Activated naive CD8-positive, alpha-beta T cell treated with anti-CD3 and anti-CD28 coated beads, Interleukin-2, amount 10 ng/mL, durations not matched to agents 7 days and 5 days (primary cell): ENCODE measurements at regions not wholly inside any gene's neighbourhood (a gene's known extent, or its start where the extent isn't known, plus 50 kb on each side); places are given as distances from the start of the nearest gene placed in this dataset.

Experiments
- ATAC-seq: fragments of 150-1000 bp; cut with Tn5 transposase; one replicate; pipeline ENCODE4 v1.10.0; 2021; ENCODE audit warnings: low read depth, moderate library complexity
- POLR2A ChIA-PET: fragments of 350-600 bp; sonication (Branson Sonifier 250); formaldehyde crosslinking; loops from one replicate; lab custom pipeline; 2021; ENCODE audit warnings: antibody characterized with exemption; lab: Charles Lee
- DNase-seq: peaks from one replicate; pipeline ENCODE4 v3.0.0; 2021
- H3K27ac Mint-ChIP-seq: one replicate; pipeline ENCODE4 v1.8.0; 2022; ENCODE audit warnings: mild to moderate bottlenecking, mixed read lengths
- H3K27me3 Mint-ChIP-seq: one replicate; pipeline ENCODE4 v1.8.0; 2022; ENCODE audit warnings: mild to moderate bottlenecking, moderate library complexity, mixed read lengths
- H3K36me3 Mint-ChIP-seq: one replicate; pipeline ENCODE4 v1.8.0; 2021; ENCODE audit warnings: mild to moderate bottlenecking, mixed read lengths
- H3K4me1 Mint-ChIP-seq: one replicate; pipeline ENCODE4 v1.8.0; 2021; ENCODE audit warnings: mixed read lengths
- H3K4me3 Mint-ChIP-seq: one replicate; pipeline ENCODE4 v1.8.0; 2022; ENCODE audit warnings: mild to moderate bottlenecking, moderate library complexity, mixed read lengths
- H3K9me3 Mint-ChIP-seq: one replicate; pipeline ENCODE4 v1.8.0; 2021; ENCODE audit warnings: mixed read lengths

DNA sequence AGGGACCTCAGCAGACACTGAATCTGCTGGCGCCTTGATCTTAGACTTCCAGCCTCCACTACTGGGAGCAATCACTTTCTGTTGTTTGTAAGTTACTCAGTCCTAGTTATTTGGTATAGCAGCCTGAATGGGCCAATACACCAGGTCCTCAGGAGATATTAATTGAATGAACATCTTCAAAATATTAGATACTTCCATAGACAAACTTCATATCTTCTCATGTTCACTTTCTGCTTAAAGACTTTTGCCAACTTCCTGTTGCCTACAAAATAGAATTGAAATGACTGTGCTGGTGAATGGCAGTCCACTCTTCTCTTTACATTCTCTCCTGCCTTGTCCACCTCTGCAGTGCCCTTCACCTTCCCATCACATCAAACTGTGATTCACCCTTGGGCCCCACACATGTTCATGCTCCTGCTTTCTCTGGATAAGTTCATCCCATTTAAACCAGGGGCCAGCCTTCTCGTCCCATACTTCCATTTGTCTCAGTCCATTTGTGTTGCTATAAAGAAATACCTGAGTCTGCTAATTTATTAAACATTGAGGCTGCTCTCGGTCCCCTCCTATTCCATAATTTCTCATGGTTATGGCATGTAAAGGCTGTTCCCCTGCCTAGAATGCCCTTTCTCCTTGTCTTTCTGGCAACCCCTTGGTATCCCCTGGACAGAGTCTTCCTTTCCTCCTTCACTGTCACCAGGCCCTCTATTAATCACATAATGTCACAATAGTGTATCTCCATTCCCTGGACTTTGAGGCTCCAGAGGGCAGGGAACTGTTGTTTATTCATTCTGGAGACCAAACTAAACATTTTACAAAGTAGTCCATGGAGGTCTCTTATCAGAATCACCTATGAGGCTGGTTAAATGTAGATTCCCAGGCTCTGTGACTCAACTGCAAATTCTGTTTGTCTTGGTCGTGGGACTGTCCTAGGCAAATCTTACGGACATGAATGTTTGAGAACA is 148.3 kb upstream of the TMEM170B start:
- Mint-ChIP-seq H3K9me3 (peaks cover 3% of the 10 kb centered on the region), H3K4me3 (no peak overlapping the region), H3K4me1 (peaks cover 22% of the 10 kb centered on the region), H3K27ac (no peak overlapping the region), H3K36me3 (peaks cover 12% of the 10 kb centered on the region), H3K27me3 (no peaks in the 10 kb centered on the region)
- POLR2A ChIA-PET: interaction anchor here (0.9 kb wide), 1 partner anchor 7 kb away, joined by 3 read pairs; no protein-coding TSS in a partner anchor
- DNase-seq (no peak), ATAC-seq (no peak)

DNA sequence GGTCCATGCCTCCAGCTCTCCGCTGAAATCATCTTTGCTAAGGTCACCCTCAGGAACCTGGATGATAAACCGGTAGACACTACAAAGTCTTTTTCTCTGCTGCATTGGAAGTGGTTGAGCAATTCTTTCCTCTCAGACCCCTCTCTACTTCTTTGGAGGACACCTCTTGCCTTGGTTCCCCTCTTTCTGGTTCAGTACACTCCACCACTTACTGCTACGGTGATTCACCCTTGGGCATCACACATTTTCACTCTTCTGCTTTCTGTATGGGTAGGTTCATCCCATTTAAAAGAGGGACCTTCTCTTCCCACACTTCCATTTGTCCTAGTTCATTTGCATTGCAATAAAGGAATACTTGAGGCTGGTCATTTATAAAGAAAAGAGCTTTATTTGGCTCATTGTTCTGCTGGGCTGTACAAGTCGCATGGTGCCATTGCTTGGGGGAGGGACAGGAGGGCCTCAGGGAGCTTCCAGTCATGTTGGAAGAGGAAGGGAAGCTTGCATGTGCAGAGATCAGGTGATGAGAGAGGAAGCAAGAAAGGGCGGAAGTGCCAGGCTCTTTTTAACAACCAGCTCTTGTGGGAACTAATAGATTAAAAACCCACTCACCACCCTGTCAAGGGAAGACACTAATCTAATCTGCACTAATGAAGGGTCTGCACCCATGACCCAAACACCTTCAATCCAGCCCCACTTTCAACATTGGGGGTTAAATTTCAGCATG is 149.7 kb upstream of the TMEM170B start:
- H3K4me1 Mint-ChIP-seq: peaks cover 19% of the 10 kb centered on the region
- no peak overlapping the region for H3K4me3 Mint-ChIP-seq
- H3K27me3 Mint-ChIP-seq: no peaks in the 10 kb centered on the region
- H3K36me3 Mint-ChIP-seq: peaks cover 8% of the 10 kb centered on the region
- H3K9me3 Mint-ChIP-seq: peaks cover 3% of the 10 kb centered on the region
- no peak for DNase-seq
- ATAC-seq: no peak
- POLR2A ChIA-PET: no interaction called here
- no peak overlapping the region for H3K27ac Mint-ChIP-seq

DNA sequence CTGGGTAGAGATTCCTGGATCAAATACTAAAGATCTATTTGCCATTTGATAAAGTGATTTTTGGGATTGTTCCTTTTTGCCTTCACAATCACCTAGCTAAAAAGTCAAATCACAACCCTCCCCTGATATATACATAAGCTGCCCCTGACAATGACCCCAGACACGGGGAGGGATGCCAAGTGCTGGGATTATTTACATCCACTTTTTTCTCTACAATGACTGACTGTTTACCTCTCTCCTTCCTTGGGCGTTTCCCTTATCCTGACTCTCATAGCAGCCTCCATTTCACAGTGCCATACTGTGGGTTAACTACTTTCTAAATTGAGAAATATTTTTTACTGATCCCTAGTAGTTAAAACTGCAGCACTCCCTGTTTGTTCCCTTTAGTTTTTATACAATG is 150.8 kb upstream of the TMEM170B start:
- POLR2A ChIA-PET: no interaction called here
- ATAC-seq: no peak
- Mint-ChIP-seq H3K4me1 (peaks cover 24% of the 10 kb centered on the region), H3K9me3 (no peaks in the 10 kb centered on the region), H3K4me3 (no peak overlapping the region), H3K27me3 (no peaks in the 10 kb centered on the region), H3K36me3 (peaks cover 3% of the 10 kb centered on the region), H3K27ac (no peak overlapping the region)
- no peak for DNase-seq

DNA sequence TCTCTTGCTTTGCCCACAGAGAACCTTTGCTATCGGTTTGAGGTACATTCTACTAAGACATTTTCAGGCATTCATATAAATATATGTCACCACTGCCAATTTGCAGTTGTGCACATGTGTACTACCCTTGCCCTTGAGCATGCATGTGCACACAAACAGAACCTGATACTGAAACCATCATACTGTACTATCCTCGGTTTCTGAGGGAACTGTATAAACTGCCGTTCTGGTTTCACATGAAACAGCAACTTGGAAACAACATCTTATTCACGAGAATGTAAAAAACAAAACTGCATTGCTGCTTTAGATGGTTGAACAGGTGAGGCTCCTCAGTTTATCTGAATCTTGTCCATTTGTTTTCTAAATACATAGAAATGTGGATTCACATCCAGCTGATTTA is 151.2 kb upstream of the TMEM170B start:
- DNase-seq: no peak
- no peaks in the 10 kb centered on the region for H3K9me3 Mint-ChIP-seq
- peaks cover 27% of the 10 kb centered on the region for H3K4me1 Mint-ChIP-seq
- H3K27me3 Mint-ChIP-seq: no peaks in the 10 kb centered on the region
- H3K36me3 Mint-ChIP-seq: peaks cover 6% of the 10 kb centered on the region
- no peak for ATAC-seq
- H3K27ac Mint-ChIP-seq: peak overlapping the region; percentile 40
- H3K4me3 Mint-ChIP-seq: no peak overlapping the region
- POLR2A ChIA-PET: no interaction called here

DNA sequence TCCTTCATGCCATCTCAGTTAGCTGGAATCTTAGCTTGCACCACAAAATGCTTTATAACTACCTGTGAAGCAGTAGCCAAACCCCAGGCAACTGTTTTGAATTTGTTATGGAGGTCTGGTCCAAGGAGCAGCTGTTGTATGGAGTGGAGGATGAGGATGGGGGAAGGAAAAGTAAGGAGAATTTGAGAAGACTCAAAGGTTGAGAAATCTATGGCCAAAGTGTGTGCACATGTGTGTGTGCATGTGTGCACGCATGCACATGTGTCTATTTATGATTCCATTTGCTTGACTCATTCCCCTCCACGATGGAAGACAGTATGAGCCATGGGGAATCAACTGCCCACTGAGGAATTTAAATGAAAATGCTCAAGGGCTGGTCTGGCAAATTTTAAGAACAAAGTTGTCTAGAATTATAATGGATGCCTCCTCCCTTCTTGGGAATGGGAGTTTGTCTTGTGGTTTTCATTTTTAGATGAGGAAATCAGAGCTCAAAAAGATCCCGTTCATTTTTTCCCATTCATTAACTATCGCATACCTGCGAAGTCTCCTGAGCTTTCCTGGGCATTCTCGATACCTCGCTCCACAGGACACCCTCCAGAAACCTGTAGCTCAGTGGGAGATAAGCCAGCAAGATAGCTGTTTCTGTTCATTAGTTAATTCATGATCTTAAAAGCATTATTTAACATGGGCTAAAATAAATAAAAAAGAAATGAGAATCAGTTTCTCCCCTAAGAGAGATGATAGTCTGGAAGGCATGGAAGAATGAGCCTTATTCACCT is 152.3 kb upstream of the NEDD9 start:
- Mint-ChIP-seq H3K4me1 (peaks cover 41% of the 10 kb centered on the region), H3K9me3 (no peaks in the 10 kb centered on the region), H3K27me3 (no peaks in the 10 kb centered on the region), H3K36me3 (peaks cover 19% of the 10 kb centered on the region), H3K27ac (no peak overlapping the region), H3K4me3 (no peak overlapping the region)
- POLR2A ChIA-PET: no interaction called here
- DNase-seq (no peak), ATAC-seq (no peak)

DNA sequence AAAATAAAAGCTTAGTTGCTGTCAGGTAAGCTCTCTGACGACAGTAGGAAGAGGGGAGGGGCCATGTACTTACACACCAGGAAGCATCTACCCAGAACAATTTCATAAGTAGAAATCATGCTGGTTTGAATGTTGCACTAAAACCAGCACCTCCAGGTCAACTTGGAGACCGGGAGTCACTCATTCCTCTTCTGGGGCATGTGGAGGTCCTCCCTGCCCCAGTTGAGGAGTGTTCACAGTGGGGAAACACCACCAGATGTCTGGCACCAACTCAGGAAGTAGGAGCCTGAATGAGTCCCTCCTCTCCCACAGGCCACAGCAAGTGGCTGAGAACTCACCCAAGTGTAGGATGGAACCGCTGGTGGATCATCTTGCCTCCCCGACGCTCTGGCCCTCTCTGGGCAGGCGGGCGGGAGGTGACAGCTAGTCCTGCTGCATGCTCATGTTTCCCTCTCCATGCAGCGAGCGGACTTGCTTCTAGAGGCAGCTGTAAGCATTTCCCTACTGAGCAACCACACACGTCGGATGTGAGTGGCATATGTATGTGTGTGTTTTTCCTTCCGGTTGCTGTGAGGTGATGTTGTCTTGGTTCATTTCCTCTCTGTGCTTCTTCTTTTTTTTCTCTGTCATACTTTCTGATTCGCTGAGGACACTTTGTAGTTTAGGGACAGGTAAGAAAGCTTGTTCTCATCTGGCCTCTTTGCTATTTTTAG is 149.5 kb upstream of the NEDD9 start:
- peaks cover 6% of the 10 kb centered on the region for H3K9me3 Mint-ChIP-seq
- POLR2A ChIA-PET: interaction anchor here (0.5 to 3.1 kb wide), 15 partner anchors 8 to 288 kb away, joined by 3 to 30 read pairs (median 4); partner anchors contain the start of genes NEDD9 and SMIM13
- peaks cover 41% of the 10 kb centered on the region for H3K36me3 Mint-ChIP-seq
- H3K4me1 Mint-ChIP-seq: peaks cover 50% of the 10 kb centered on the region
- peak overlapping the region; percentile 90 for H3K4me3 Mint-ChIP-seq
- peak; percentile 96 for ATAC-seq
- peak; percentile 74 for DNase-seq
- H3K27ac Mint-ChIP-seq: peak overlapping the region; percentile 91
- no peaks in the 10 kb centered on the region for H3K27me3 Mint-ChIP-seq

DNA sequence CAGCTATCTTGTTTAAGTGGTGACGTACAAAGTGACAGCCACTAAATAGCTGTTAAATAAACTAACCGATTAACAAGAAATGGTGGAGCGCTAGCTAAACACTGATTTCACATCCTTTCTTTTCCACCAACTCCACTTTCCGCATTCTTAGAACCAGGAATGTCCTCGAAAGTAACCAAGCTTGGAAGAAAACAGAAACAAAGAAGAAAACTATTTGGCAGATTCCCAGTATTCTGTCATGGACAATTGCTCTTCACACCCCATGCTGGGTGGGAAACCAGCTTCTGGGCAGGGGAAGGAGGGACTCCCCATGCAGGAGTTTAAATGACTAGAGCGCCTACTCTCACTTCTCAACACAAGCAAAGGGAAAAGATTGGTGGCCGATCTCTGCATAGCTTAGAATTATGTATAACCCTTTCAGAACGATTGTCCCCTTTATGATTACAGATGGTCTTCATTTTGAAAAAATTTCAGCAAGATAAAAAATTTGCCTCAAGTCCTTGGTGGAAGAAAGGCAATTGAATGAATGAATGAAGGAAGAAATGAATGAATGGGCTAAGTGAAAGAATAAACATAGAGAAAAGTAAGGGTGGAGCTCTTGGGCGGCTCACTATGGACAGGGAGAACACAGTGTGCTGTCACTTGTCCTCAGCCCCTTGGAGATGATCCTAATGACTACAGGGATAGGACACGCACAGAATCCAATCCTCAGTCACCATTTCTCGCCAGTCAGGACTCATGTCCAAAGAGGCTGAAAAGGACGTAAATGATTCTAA is 148.7 kb upstream of the NEDD9 start:
- POLR2A ChIA-PET: interaction anchor here (0.5 to 3.1 kb wide), 14 partner anchors 9 to 288 kb away, joined by 3 to 30 read pairs (median 4); partner anchors contain the start of genes NEDD9 and SMIM13
- H3K36me3 Mint-ChIP-seq: peaks cover 44% of the 10 kb centered on the region
- H3K4me3 Mint-ChIP-seq: peak overlapping the region; percentile 90
- DNase-seq: no peak
- H3K27ac Mint-ChIP-seq: peak overlapping the region; percentile 91
- no peak for ATAC-seq
- peaks cover 48% of the 10 kb centered on the region for H3K4me1 Mint-ChIP-seq
- peaks cover 7% of the 10 kb centered on the region for H3K9me3 Mint-ChIP-seq
- H3K27me3 Mint-ChIP-seq: no peaks in the 10 kb centered on the region

DNA sequence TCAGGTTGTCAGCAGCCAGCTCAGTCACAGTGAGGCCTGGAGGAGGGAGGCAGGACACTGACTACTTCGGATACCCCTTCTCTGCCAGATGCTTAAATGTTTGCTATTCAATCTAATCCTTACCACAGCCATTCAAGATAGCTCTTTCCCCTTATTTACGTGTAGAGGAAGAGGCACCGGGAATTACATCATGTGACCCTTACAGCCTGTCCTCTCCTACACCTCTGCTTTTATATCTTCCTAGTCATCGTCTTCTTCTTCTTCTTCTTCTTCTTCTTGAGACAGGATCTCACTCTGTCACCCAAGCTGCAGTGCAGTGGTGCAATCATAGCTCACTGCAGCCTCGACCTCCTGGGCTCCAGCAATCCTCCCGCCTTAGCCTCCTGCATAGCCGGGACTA is 148.1 kb upstream of the NEDD9 start:
- no peak for ATAC-seq
- H3K4me1 Mint-ChIP-seq: peaks cover 49% of the 10 kb centered on the region

DNA sequence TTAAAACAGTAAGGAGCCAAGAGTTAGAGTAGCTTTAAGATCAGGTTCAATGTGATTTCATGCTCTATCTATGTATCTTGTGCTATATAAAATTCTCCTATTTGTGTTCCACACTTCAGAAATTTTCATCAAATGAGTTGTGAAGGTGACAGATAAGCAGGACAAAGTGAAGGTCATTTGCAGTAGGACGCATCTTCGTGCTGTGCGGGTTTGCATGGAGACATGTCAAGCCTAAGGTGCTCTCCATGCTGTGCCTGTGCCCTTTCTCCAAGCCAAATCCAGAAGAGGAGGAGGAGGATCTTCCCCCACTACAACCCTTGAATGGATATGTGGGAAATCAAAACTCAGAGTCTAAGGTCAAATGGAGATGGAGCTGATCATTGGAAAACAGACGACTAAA is 147.3 kb upstream of the NEDD9 start:
- Mint-ChIP-seq H3K4me3 (peak overlapping the region; percentile 50), H3K9me3 (peaks cover 11% of the 10 kb centered on the region), H3K4me1 (peaks cover 54% of the 10 kb centered on the region), H3K36me3 (peaks cover 54% of the 10 kb centered on the region), H3K27me3 (no peaks in the 10 kb centered on the region), H3K27ac (peak overlapping the region; percentile 67)
- ATAC-seq (no peak), DNase-seq (no peak)
- POLR2A ChIA-PET: interaction anchor here (0.6 to 3.1 kb wide), 3 partner anchors 18 to 148 kb away, joined by 3 to 30 read pairs (median 3); partner anchors contain the start of gene NEDD9

More for the DNA sequence above, 148.1 kb upstream of the NEDD9 start:
- DNase-seq: no peak
- POLR2A ChIA-PET: interaction anchor here (1.1 to 3.1 kb wide), 4 partner anchors 32 to 182 kb away, joined by 3 to 30 read pairs (median 11); partner anchors contain the start of gene NEDD9
- H3K27me3 Mint-ChIP-seq: no peaks in the 10 kb centered on the region
- peaks cover 9% of the 10 kb centered on the region for H3K9me3 Mint-ChIP-seq
- H3K4me3 Mint-ChIP-seq: peak overlapping the region; percentile 90
- peaks cover 47% of the 10 kb centered on the region for H3K36me3 Mint-ChIP-seq
- H3K27ac Mint-ChIP-seq: no peak overlapping the region

DNA sequence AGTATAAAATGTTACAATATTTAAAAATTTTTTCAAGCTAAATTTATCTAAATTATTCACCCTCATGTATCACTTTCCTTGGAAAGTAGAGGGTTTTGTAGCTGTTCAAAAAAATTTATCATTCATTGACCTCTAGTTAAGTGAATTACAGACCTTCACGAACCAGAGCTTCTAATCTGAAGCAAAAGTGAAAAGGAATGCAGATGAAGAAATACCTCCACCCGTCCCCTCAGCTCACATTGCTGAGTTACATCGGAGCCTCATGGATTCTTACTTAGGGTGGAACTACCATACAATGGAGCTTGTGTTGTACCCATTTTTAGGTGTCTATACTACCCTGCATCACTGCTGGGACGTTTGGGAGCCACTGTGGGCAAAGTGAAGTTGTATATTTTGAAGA is 146.2 kb upstream of the NEDD9 start:
- no peak overlapping the region for H3K4me3 Mint-ChIP-seq
- H3K27me3 Mint-ChIP-seq: no peaks in the 10 kb centered on the region
- peaks cover 66% of the 10 kb centered on the region for H3K36me3 Mint-ChIP-seq
- no peak for DNase-seq
- no peak overlapping the region for H3K27ac Mint-ChIP-seq
- peaks cover 60% of the 10 kb centered on the region for H3K4me1 Mint-ChIP-seq
- H3K9me3 Mint-ChIP-seq: peaks cover 11% of the 10 kb centered on the region
- POLR2A ChIA-PET: interaction anchor here (1.9 kb wide), 1 partner anchor 11 kb away, joined by 4 read pairs; no protein-coding TSS in a partner anchor
- no peak for ATAC-seq

DNA sequence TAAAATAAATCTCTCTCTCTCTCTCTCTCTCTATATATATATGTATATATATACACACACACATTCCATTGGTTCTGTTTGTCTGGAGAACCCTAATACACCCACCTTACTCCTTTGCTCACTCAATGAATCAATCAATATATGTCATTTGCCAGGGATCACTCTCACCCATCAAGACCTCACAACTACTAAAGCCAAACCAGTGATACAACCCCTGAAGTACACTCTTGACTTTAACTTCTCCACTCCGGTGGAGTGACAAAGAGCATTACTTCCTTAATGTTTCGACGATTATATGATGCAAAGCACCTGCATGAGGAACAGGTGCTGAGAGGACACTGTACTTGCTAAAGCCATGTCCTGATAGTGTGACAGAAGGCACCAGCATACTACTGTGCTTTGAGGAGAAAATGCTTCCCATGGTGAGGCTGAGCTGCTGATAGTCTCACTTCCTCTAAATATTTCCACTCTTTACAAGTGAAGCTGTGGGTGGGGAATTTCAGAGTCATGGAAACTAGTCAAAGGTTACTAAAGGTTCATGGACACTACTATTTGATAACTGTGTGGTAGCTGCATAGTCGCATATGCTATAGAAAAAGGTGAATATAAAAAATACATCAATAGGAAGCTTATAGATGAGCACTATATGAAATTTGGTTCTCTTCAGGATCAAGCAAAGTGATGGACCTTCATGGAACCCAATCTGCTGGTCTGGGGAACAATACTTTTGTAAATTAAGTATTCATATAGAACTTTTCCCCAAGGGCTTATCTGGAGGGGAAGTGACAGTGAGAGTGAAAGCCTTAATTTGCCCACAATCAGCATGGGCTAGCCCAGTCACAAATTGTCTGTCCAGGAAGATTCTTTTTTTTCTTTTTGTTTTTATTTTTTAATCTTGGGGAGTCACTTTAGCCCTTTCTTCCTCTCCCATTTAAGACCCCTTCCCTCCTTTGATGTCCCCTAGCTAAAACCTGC is 141.9 kb upstream of the NEDD9 start:
- peak; percentile 53 for ATAC-seq
- POLR2A ChIA-PET: interaction anchor here (0.6 kb wide), 1 partner anchor 180 kb away, joined by 3 read pairs; no protein-coding TSS in a partner anchor
- Mint-ChIP-seq H3K36me3 (peaks cover 70% of the 10 kb centered on the region), H3K9me3 (peaks cover 11% of the 10 kb centered on the region), H3K4me1 (peaks cover 46% of the 10 kb centered on the region), H3K4me3 (no peak overlapping the region), H3K27ac (no peak overlapping the region), H3K27me3 (no peaks in the 10 kb centered on the region)
- DNase-seq: no peak
